T-helper 1 cell (primary cell): ENCODE measurements at regions not wholly inside any gene's neighbourhood (a gene's known extent, or its start where the extent isn't known, plus 50 kb on each side); places are given as distances from the start of the nearest gene placed in this dataset.

Experiments used
- DNase-seq, 5 donors: peaks; one replicate each; pipeline ENCODE4 v3.0.0-alpha.2; 2012 to 2020

DNA sequence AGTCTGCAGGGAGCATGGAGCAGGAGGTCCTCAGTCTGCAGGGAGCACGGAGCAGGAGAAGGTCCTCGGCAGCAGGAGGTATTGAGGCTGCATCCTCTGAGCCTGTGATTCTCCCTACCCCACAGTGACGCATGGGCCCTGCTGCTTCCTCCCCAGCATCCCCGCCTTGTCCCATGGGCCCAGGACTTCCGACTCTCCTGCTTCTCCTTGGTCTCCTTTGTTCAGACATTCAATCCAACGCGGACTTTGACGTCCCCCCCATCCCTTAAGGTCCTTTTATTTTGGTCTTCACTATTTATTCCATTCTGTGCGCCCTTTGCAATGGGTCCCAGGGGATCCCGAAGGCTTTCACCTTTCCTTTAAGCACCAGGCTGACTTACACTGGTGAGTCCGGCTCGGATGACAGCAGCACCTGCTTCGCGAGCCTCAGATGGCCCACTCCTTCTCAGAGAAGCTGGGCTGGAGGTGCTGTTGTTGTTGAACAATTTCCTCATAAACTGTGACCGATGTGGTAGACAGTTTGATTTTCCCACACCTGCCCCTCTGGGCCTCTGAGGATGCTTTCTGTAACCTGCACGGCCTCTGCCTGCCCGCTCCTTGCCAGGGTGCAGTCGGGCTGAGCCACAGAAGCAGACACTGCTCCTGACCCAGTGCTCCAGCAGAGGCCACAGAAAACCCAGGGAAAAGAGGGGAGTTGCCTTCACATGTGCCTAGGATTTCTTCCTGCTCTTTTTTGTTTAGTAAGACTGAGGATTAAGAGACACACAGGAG, 407.2 kb upstream of the SHH start:
- DNase-seq, result no peak

DNA sequence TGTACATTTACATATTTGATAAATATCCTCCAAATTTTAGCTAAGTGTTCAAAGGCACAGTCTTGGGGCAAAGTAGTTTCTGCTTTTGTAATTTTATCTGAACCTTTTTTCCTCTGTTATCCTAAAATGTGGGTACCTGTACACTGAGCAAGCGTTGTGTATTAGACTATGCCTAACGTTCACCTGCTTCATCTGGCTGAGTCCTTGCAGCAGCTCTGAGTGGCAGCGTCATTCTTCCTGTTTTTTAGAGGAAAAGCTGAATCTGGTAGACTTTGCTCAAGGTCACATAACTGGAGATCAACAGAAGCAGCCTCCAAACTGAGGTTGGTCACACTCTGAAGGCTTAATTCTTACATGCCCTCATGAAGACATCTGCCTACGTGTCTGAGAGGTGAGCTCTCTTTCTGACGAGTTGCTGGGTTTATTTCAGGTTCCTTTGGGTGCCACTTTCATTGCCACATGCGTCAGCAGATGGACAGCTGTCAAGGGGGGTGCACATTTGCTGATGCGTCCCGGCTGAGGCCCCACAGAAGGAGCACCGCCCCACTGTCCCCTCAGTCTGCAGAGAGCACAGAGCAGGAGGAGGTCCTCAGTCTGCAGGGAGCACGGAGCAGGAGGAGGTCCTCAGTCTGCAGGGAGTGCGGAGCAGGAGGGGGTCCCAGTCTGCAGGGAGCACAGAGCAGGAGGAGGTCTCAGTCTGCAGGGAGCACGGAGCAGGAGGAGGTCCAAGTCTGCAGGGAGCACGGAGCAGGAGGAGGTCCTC, 406.5 kb upstream of the SHH start:
- no peak for DNase-seq

DNA sequence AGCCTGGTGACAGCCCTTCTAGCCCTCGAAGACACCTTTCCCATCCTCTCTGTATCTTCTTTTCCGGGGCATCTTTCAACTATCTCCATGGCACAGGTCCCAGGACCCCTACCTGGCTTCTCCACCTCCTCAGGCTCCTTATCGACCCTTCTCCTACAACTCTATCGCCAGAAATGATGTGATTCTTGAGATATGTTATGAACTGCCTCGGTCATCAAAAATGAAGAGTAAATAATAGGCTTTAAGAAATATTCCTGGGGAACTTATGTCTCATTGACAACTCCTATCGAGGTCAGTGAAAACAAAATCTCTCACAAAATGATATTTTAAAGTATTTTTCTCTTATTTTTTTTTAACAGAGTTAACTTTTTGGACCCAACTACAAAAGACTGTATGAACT, 405.5 kb upstream of the SHH start:
- DNase-seq, result no peak

DNA sequence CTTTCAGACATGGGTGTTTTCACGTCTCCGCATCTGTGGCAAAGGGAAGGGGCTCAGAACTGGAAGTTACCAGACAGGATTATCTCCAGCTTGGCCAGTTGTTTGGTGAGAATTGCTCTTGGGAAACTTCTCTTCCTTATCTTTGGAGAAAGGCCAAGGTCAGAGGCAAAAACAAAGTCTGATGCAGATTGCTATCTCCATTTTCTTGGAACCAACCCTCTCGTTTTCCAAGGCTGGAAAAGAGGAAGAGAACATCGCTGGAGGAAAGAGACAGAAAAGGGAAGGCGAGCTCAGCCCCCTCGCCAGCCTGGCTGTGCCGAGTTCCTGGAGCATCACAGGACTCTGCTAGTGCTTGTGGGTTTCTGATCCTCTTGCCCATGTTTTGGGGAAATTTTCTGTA, 396.8 kb upstream of the SHH start:
- no peak for DNase-seq

DNA sequence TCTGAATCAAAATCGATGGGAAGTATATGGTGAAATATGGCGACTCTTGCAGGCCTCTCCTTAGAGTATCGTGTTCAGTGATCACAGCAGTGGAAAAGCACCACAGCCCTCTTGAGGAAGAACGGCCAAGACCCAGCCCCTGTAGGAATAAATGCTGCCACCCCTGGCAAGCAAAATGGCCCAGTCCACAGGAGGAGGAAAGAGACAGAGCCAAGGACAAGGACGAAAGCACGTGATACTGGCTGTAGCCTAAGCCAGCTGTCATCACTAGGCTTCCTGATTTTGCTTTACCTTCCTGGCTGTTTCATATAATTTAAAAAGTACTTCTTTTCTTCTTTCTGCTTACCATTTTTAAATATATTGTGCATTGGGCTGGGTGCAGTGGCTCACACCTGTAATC, 395.0 kb upstream of the SHH start:
- DNase-seq, result no peak

DNA sequence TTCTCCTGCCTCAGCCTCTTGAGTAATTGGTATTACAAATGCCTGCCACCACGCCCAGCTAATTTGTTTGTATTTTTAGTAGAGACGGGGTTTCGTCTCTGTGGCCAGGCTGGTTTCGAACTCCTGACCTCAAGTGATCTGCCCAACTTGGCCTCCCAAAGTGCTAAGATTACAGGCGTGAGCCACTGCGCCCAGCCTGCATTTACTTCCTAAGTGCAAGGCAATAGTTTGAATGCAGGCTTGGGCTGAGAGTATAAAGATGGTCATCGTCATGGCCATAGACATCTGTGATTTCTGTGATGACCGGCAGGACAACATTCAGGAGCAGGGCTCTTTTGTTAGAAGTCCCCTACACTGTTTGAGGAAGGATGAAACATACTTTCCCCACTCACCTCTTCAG, 393.9 kb upstream of the SHH start:
- no peak for DNase-seq

DNA sequence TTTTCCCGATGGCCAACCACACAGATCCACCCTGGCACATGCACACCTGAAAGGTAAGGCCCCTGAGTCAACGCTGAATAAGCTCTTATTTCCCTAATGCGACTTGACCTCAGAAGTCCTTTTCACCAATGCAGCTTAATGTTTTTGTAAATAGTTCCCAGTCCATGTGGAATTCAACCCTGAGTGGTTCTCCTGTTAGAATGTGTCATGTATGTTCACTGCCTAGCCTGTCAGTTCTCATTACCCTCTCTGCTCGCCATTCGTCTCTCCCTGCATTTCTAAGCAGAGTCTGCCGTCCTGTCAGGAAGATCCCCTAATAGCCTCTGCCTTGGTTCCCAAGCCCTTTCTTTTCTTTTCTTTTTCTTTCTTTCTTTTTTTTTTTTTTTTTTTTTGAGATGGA, 392.6 kb upstream of the SHH start:
- no peak for DNase-seq

DNA sequence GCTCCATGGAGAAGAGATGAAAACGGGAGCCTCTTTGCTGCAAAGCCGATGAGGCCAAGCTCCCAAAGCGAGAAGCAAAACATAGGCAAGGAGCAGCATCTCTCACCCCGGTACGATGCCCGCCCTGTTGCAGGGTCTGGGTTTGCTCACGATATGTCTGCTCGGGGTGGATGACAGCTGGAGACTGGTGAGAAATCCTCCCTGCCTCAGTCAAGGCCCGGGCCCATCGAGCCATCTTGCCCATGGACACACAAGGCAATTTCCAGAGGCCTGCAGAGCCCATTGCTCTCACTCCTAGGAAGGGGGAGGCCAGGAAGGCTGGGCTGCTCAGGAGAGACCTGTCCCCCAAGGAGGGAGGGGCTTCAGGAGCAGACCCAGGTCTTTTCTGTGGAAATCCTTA, 391.7 kb upstream of the SHH start:
- DNase-seq, result no peak

DNA sequence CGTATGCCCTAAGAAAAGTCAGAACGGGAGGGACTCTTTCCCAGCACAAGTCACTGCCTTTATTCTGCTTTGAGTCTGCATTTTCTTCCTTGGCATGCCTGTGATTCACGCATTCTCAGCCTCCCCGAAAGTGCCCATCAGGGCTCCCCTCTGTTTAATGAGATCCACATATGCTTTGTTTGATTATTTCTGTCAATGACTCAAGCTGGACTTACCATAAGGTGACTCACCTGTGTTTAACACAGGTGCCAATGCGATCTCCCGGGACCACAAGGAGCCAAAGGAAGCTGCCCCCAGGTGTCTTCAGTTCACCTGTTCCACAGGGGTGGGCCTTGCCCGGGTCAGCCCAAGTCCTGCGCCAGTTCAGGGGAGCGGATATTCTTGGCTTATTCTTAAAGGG, 386.0 kb upstream of the SHH start:
- DNase-seq, result no peak

DNA sequence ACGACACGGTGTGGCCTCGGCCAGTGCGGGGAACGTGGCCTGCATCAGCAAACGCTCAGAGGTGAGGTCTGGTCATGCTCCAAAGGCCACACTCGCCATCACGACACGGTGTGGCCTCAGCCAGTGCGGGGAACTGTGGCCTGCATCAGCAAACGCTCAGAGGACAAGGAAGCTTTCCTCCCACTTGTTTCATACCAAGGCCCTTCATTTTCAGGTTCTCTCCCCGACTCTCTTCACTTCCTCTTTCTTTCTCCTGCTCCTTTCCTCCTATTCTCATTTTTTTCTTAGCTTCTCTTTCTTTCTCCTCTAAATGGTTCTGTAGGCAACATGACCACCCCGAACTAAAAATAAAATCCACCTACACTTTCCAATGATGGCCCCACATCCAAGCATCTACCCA, 384.4 kb upstream of the SHH start:
- DNase-seq, result no peak

DNA sequence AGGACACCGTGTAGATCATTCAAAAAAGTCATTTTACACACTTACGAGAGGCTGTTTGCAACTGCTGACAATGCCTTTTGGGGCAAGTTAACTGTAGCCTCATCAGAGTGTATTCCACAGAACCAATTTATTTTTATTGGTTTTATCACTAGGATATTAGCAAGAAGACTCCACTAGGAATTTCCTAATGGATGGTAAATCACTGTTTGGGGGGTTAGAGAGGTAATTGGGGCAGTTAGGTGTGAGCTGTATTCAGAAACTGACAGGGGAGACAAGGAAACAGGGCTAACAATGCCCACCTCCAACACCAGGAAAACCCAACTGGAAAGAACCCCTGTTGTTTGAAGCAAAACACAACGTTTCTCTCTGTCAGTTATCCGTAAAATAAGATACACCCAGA, 383.0 kb upstream of the SHH start:
- no peak for DNase-seq

DNA sequence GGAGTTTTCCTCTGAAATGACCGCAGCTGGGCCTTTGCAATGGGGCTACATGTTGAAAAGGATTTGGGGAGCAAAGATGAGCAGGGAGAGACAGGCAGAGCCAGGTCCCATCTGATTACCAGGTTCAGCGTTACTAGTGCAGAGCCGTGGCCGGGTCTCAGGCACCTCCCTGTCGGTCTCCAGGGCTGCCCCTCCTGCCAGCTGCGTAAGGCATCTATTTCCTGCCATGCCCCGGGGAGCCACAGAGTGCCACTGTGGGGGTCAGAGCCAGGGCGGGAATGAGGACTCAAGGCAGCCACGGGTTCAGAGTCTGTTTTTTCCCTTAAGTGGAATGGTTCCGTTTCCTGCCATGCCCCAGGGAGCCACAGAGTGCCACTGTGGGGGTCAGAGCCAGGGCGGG, 382.6 kb upstream of the SHH start:
- DNase-seq, result no peak

DNA sequence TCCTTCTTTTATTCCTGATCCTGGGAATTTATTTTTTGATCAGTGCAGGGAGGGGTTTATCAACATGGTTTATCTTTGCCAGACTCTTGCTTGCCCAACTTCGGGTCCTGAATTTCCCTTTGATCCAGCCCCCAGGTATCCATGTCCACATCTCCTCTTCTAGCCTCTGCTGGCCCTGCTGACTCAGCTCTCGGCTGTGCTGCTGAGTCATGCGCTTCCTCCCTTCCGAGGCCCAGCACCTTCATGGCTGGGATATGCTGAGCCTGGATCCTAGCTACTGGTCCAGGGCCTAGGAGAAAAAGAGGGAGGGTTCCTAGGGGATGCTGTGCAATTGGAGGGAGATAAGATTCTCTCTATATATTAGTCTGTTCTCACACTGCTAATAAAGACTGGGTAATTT, 380.7 kb upstream of the SHH start:
- no peak for DNase-seq

DNA sequence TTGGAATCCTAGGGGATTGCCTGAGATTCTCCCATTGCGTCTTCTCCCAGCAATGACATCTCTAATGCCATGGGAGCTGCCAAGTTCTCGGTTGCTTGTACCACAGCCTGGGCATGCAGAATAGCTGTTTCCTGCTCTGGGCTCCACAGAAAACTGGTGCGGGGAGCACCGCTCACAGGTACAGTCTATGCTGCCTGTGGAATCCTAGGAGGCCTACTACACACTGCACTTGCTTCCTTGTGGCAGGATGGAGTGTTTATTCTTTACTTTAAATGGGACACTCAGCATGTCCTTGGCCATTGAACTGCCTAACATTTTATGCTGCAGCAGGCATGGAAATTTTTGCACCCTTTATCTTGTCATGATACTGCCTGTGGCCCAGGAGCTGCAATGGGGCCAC, 378.8 kb upstream of the SHH start:
- no peak for DNase-seq

DNA sequence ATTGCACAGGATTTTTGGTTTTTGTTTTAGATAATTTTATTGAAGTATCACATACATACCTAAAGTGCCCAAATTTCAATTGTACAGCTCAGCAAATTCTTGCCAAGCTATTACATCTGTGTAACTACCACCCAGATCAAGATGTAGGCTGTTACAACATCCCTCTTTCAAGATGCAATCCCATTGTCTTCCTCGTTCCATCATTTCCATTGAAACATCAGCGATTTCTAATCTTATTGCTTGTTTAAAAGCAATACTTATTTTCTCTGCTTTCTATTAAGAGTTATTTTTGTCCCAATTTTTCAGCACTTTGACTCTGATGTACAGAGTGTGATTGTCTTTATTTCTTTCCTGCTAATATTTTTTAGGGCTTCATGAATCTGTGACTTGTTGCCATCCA, 372.8 kb upstream of the SHH start:
- DNase-seq, result no peak

DNA sequence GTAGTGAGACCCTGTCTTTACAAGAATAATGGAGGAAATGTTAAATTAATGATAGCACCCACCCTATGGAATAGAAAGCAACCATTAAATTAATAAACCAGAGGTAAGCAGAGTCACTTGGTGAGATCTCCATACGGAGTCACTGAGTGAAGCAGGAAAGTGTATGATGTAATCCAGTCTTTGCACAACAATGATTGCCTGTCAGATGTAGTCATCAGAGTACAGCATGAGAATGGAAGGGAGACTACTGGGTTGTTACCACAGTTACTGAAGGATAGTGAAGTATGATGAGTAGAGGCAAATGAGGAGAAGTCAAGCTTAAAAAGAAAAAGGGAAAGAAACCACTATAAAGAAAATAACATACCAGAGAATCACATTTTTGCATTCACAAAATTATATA, 371.9 kb upstream of the SHH start:
- no peak for DNase-seq

DNA sequence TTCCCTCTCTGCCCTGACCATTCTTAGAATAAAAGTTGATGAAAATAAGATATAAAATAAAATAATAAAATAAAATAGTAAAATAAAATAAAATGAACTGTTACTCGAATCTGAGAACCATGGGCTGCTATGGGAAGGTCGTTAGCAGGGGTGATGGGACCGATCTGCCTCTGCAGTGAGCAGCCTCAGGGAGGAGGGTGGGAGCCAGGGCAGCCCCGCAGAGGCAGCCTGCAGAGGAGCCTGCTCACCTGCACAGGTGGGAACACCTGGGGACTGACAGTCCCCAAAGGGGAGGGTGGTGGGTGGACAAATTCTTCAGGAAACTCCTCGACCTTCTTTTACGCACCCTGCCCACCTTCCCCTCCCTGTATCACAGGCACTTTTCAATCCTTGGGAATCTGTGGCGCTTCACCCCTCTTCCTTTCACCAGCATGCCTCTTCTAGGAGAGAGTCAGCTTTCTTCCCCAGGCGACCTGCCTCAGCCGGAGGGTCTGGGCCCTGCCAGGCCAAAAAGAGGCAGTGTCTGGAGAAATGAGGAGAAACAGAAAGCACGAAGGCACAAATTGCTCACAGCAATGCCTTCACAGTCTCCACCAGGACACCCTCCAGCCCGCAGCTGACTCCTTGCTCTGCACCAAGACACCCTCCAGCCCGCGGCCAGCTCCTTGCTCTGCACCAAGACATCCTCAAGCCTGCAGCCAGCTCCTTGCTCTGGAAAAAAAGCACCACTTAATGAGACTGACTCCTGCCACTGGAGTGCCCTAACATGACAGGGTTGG, 368.4 kb upstream of the SHH start:
- DNase-seq, result no peak

DNA sequence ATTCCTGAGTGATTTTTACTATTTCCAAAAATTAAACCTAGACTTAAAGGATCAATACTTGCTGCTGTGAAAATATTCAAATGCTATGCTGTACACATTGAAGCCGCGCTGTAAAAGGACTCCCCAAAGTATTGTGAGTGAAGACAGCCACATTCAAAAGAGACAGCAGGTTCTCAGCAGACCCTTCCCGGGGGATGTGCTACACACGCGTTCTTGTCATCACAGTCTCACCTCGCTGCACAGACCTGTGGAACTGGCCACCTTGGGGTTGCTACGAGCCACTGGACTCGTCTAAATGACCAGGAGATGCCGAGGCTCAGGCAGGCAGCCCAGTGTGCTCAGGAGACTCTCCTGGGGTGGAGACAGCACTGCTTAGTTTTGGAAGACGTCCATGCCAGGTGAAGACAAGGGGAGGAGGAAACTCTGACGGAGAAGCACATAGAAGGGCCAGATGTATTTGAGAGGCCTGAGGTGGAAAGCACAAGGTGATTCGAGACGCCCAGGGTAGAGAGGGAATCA, 367.7 kb upstream of the SHH start:
- DNase-seq, result no peak

DNA sequence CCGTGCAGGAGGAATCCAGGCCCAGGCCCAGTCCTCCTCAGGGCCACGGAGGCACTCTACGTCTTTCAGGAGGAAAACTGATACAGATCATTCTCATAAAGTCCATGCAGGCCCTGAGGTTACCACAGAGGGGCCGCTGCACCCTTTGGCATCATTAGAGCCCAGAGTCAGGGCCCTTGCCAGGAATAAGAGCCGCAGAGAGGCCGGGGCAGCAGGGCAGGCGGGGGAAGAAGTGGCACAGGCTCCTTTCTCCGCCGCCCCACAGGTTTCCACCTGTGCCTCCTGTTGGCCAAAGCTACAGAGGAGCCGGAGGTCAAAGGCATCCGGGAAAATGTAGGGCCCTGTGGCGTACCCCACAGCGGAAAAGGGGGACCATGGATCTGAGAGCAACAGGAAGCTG, 366.6 kb upstream of the SHH start:
- no peak for DNase-seq

DNA sequence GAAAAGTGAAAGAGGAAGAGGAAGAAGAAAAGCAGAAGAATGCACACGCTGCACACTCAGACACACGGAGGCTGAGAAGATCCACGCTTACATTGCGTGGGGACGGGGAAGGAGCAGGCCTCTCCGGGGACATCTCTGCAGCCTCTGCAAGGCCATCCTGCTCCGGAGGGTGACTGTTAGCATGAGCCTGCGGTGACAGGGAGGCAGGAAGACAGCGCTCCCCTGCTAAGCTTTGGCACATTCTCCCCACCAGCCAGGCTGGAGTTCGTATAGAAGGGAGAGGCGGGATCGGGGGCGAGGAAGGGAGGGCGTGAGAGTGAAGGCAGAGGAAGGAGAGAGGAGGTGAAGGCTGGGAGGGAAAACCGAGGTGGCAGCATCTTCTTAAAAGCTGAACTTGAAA, 366.0 kb upstream of the SHH start:
- DNase-seq, result no peak

DNA sequence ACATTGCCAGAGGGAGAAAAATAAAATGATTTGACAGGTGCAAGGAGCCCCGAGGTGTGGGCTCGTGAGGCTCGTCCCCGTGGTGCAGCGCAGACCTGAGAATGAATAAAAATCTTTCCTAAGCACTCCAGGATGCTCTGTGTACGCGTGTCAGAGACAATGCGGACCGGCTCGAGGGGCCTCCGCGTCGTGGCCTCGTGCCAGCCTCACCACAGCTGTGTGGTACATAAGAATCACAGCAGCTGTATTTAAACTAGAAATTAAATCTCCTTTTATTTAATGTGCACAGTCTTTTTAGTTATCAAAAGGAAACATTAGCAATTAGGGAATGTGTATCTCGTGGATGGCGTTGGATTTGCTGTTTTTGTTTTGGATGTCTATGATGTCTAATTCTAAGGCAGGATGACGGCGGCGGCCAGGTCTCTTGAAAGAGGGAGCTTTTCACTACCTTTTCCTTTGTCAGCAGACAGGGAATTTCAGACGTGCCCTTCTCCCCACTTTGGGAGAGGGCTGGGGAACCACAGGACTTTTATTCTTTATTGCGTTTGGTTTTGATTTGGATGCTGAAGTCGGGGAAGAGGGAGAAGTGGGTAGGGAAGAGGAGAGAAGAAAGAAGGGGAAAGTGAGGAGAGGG, 365.3 kb upstream of the SHH start:
- DNase-seq, result no peak

DNA sequence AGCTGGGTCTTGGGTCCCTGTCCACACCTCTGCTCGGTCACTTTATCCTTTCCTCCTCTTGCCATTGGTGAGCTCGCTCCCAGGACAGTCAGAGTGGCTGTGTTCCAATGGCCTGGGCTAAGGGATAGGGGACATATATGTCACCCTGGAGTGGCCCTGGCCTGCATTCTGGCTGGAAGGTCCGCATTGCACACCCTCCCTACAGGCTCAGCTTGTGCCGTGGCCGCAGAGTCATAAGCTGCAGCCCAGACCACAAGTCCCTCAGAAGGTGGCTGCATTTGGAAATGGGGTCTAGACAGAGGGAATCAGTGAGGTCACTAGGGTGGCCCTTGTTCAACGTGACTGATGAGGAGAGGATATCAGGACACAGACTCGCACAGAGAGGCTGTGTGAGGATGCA, 363.8 kb upstream of the SHH start:
- no peak for DNase-seq

DNA sequence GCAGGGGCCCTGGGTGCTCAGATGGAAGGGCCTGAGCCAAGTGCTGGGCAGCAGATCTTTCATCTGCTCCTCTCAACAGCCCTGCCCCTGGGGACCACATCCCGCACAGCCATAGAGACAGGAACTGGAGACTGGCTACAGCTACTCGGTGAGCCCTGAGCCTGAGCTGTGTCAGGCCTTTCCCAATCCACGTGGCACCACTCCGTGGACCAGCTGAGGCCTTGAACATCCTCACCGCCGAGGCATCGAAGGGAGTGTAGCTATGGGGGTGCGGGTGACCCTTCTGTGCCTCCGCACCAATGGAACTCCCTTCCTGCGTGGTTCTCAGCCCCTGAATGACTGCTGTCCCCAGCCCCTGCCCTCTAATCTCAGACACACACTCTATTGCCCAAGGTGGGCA, 362.7 kb upstream of the SHH start:
- DNase-seq, result no peak
